CD4-positive, alpha-beta memory T cell (primary cell): ENCODE measurements at regions not wholly inside any gene's neighbourhood (a gene's known extent, or its start where the extent isn't known, plus 50 kb on each side); places are given as distances from the start of the nearest gene placed in this dataset.
"Not testable (repeated sequence)": the region's sequence is repeated elsewhere in the genome, so short reads cannot be mapped to it uniquely, and the experiment has no call there.

Experiments used
- CTCF ChIA-PET: fragments of 350-600 bp; sonication (Branson Sonifier 250); formaldehyde crosslinking; loops from one replicate; lab custom pipeline; 2021; ENCODE audit warnings: inconsistent platforms; ENCODE audit not compliant: partially characterized antibody; lab: Charles Lee
- POLR2A ChIA-PET: fragments of 350-600 bp; sonication (Branson Sonifier 250); formaldehyde crosslinking; loops from one replicate; lab custom pipeline; 2021; ENCODE audit not compliant: partially characterized antibody; lab: Charles Lee
- DNase-seq, 5 donors: peaks; one replicate each; pipeline versions ENCODE4 v3.0.0 to v3.0.0-alpha.2; 2020 to 2022; ENCODE audit warnings: mixed read lengths in 1 of 5
- H3K27ac ChIP-seq: one replicate; pipeline ENCODE4 v1.7.0; 2013; ENCODE audit warnings: low read depth, low read length
- H3K27me3 ChIP-seq: 2 replicates; pipeline ENCODE4 v1.7.0; 2013; ENCODE audit warnings: mild to moderate bottlenecking, low read length, moderate library complexity; ENCODE audit not compliant: insufficient read depth
- H3K36me3 ChIP-seq: 2 replicates; pipeline ENCODE4 v1.7.0; 2013; ENCODE audit warnings: mild to moderate bottlenecking, low read length, moderate library complexity; ENCODE audit not compliant: insufficient read depth
- H3K4me1 ChIP-seq: 2 replicates; pipeline ENCODE4 v1.7.0; 2013; ENCODE audit warnings: mild to moderate bottlenecking, low read length, moderate library complexity; ENCODE audit not compliant: insufficient read depth
- H3K4me3 ChIP-seq, 2 donors: one replicate each; pipeline ENCODE4 v1.7.0; 2013; ENCODE audit warnings: low read length in 2 of 2, mild to moderate bottlenecking in 1 of 2
- H3K9me3 ChIP-seq, 2 donors: one replicate each; pipeline ENCODE4 v1.7.0; 2013; ENCODE audit warnings: low read length in 2 of 2, control low read depth in 1 of 2; ENCODE audit not compliant: control insufficient read depth in 1 of 2
- H3K27ac Mint-ChIP-seq, 7 donors: one replicate each; pipeline ENCODE4 v1.8.0; 2020 to 2021; ENCODE audit warnings: mixed read lengths in 7 of 7, mild to moderate bottlenecking in 6 of 7, inconsistent platforms in 3 of 7, moderate library complexity in 3 of 7
- H3K27me3 Mint-ChIP-seq, 2 donors: one replicate each; pipeline ENCODE4 v1.8.0; 2020 to 2021; ENCODE audit warnings: mixed read lengths in 2 of 2
- H3K36me3 Mint-ChIP-seq, 2 donors: one replicate each; pipeline ENCODE4 v1.8.0; 2020 to 2021; ENCODE audit warnings: mixed read lengths in 2 of 2, inconsistent platforms in 1 of 2, mild to moderate bottlenecking in 1 of 2
- H3K4me1 Mint-ChIP-seq, 4 donors: one replicate each; pipeline ENCODE4 v1.8.0; 2020 to 2021; ENCODE audit warnings: mixed read lengths in 4 of 4, mild to moderate bottlenecking in 1 of 4
- H3K4me3 Mint-ChIP-seq, 8 donors: one replicate each; pipeline ENCODE4 v1.8.0; 2020 to 2021; ENCODE audit warnings: mixed read lengths in 8 of 8, mild to moderate bottlenecking in 7 of 8, moderate library complexity in 6 of 8, inconsistent platforms in 3 of 8
- H3K9me3 Mint-ChIP-seq, 8 donors: one replicate each; pipeline ENCODE4 v1.8.0; 2020 to 2021; ENCODE audit warnings: mixed read lengths in 8 of 8, mild to moderate bottlenecking in 5 of 8, inconsistent platforms in 3 of 8, moderate library complexity in 1 of 8
- intact Hi-C: fragments of 100-400 bp; cut with micrococcal nuclease; formaldehyde crosslinking; loops from one replicate; pipeline ENCODE4 v1.15.1; 2023

GRCh38 chr3:67127254-67127653, 129.1 kb downstream of the KBTBD8 start:
- intact Hi-C loops, result no loop called here
- Mint-ChIP-seq H3K27me3 (peaks cover 4 to 7% of the 10 kb centered on the region in 2 donors), H3K4me3 (no peak overlapping the region), H3K9me3 (peaks cover 0 to 18% (median 7%) of the 10 kb centered on the region in 8 donors), H3K36me3 (no peaks in the 10 kb centered on the region), H3K4me1 (no peaks in the 10 kb centered on the region), H3K27ac (no peak overlapping the region)
- no peak overlapping the region for H3K27ac ChIP-seq
- DNase-seq, result no peak
- H3K4me1 ChIP-seq, result no peaks in the 10 kb centered on the region
- H3K9me3 ChIP-seq, result peaks cover 0 to 6% of the 10 kb centered on the region in 2 donors
- ChIA-PET POLR2A (no interaction called here), CTCF (interaction anchor here (2.2 kb wide), 1 partner anchor 13 kb away, joined by 8 read pairs; no protein-coding TSS in a partner anchor)
- no peaks in the 10 kb centered on the region for H3K36me3 ChIP-seq
- H3K4me3 ChIP-seq, result no peak overlapping the region
- no peaks in the 10 kb centered on the region for H3K27me3 ChIP-seq

GRCh38 chr3:67142432-67142831, 144.3 kb downstream of the KBTBD8 start:
- H3K27me3 Mint-ChIP-seq, result peaks cover 4 to 10% of the 10 kb centered on the region in 2 donors
- no peak overlapping the region for H3K4me3 ChIP-seq
- peaks cover 5% of the 10 kb centered on the region for H3K27me3 ChIP-seq
- CTCF ChIA-PET, result no interaction called here
- intact Hi-C loops, result no loop called here
- POLR2A ChIA-PET, result interaction anchor here (0.7 kb wide), 1 partner anchor 647 kb away, joined by 3 read pairs; no protein-coding TSS in a partner anchor
- H3K27ac ChIP-seq, result no peak overlapping the region
- H3K9me3 ChIP-seq, result no peaks in the 10 kb centered on the region
- H3K4me1 ChIP-seq, result no peaks in the 10 kb centered on the region
- H3K4me3 Mint-ChIP-seq, result no peak overlapping the region
- H3K4me1 Mint-ChIP-seq, result no peaks in the 10 kb centered on the region
- peaks cover 3 to 49% (median 30%) of the 10 kb centered on the region in 8 donors for H3K9me3 Mint-ChIP-seq
- H3K36me3 Mint-ChIP-seq, result no peaks in the 10 kb centered on the region
- H3K36me3 ChIP-seq, result no peaks in the 10 kb centered on the region
- no peak for DNase-seq
- H3K27ac Mint-ChIP-seq, result no peak overlapping the region

DNA sequence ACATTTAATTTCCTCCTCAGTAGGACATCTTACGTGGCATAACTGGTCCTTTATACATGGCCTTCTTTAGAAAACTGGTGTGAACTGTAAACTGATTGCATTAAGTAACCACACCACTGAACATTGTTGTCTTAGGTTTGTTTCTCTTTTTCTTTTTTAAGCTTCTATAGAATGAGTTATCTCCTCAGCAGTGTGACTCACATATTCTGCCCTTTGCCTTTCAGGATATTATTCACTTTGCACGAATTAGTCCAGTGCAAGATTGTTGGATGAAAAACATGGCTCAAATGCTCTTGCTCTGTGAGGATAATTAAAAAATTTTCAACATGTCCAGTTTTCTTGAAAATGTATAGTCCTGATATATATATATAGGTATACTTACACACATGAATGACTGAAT, 147.6 kb downstream of the KBTBD8 start:
- Histone ChIP-seq H3K27me3 (peaks cover 5% of the 10 kb centered on the region), H3K4me3 (no peak overlapping the region), H3K9me3 (no peaks in the 10 kb centered on the region), H3K27ac (no peak overlapping the region), H3K4me1 (no peaks in the 10 kb centered on the region), H3K36me3 (no peaks in the 10 kb centered on the region)
- CTCF ChIA-PET, result no interaction called here
- H3K4me1 Mint-ChIP-seq, result no peaks in the 10 kb centered on the region
- POLR2A ChIA-PET, result no interaction called here
- no peak overlapping the region for H3K4me3 Mint-ChIP-seq
- no peak overlapping the region for H3K27ac Mint-ChIP-seq
- peaks cover 0 to 7% of the 10 kb centered on the region in 2 donors for H3K27me3 Mint-ChIP-seq
- intact Hi-C loops, result no loop called here
- DNase-seq, result no peak
- H3K9me3 Mint-ChIP-seq, result peaks cover 0 to 21% (median 10%) of the 10 kb centered on the region in 8 donors
- H3K36me3 Mint-ChIP-seq, result no peaks in the 10 kb centered on the region

GRCh38 chr3:67154429-67154828, 156.3 kb downstream of the KBTBD8 start:
- Histone ChIP-seq H3K36me3 (no peaks in the 10 kb centered on the region), H3K9me3 (no peaks in the 10 kb centered on the region), H3K27ac (no peak overlapping the region), H3K4me1 (no peaks in the 10 kb centered on the region), H3K27me3 (no peaks in the 10 kb centered on the region), H3K4me3 (no peak overlapping the region)
- no peak for DNase-seq
- Mint-ChIP-seq H3K36me3 (no peaks in the 10 kb centered on the region), H3K27me3 (peaks cover 0 to 1% of the 10 kb centered on the region in 2 donors), H3K4me3 (no peak overlapping the region), H3K4me1 (no peaks in the 10 kb centered on the region), H3K27ac (no peak overlapping the region), H3K9me3 (peaks cover 0 to 32% (median 10%) of the 10 kb centered on the region in 8 donors)
- intact Hi-C loops, result no loop called here
- ChIA-PET CTCF (no interaction called here), POLR2A (no interaction called here)

GRCh38 chr3:67167481-67167880, 169.4 kb downstream of the KBTBD8 start:
- no peaks in the 10 kb centered on the region for H3K4me1 ChIP-seq
- DNase-seq, result no peak
- Mint-ChIP-seq H3K4me3 (no peak overlapping the region), H3K9me3 (peaks cover 0 to 4% (median 0%) of the 10 kb centered on the region in 8 donors), H3K27ac (no peak overlapping the region), H3K36me3 (no peaks in the 10 kb centered on the region), H3K27me3 (peaks cover 0 to 4% of the 10 kb centered on the region in 2 donors), H3K4me1 (no peaks in the 10 kb centered on the region)
- CTCF ChIA-PET, result no interaction called here
- H3K27ac ChIP-seq, result no peak overlapping the region
- intact Hi-C loops, result no loop called here
- POLR2A ChIA-PET, result no interaction called here
- no peaks in the 10 kb centered on the region for H3K36me3 ChIP-seq
- no peak overlapping the region for H3K4me3 ChIP-seq
- no peaks in the 10 kb centered on the region for H3K9me3 ChIP-seq
- H3K27me3 ChIP-seq, result no peaks in the 10 kb centered on the region

- Mint-ChIP-seq H3K4me1 (no peaks in the 10 kb centered on the region), H3K36me3 (no peaks in the 10 kb centered on the region), H3K4me3 (no peak overlapping the region), H3K9me3 (peaks cover 0 to 18% (median 6%) of the 10 kb centered on the region in 8 donors), H3K27me3 (peaks cover 4 to 6% of the 10 kb centered on the region in 2 donors), H3K27ac (no peak overlapping the region)
- no peaks in the 10 kb centered on the region for H3K4me1 ChIP-seq
- no peaks in the 10 kb centered on the region for H3K27me3 ChIP-seq
- CTCF ChIA-PET, result no interaction called here
- H3K36me3 ChIP-seq, result no peaks in the 10 kb centered on the region
- DNase-seq, result no peak
- no peak overlapping the region for H3K27ac ChIP-seq
- intact Hi-C loops, result no loop called here
- POLR2A ChIA-PET, result no interaction called here
- no peaks in the 10 kb centered on the region for H3K9me3 ChIP-seq
- no peak overlapping the region for H3K4me3 ChIP-seq
Measured at GRCh38 chr3:67171841-67172240, 173.7 kb downstream of the KBTBD8 start.

- H3K27ac Mint-ChIP-seq, POLR2A ChIA-PET, H3K27me3 Mint-ChIP-seq, H3K36me3 ChIP-seq, H3K4me1 ChIP-seq, H3K9me3 ChIP-seq, CTCF ChIA-PET, H3K4me3 ChIP-seq, intact Hi-C loops, H3K4me3 Mint-ChIP-seq, H3K36me3 Mint-ChIP-seq, H3K4me1 Mint-ChIP-seq, DNase-seq, H3K27ac ChIP-seq, H3K27me3 ChIP-seq: not testable (repeated sequence)
- peaks cover 0 to 24% (median 9%) of the 10 kb centered on the region in 8 donors for H3K9me3 Mint-ChIP-seq
Measured at GRCh38 chr3:67173130-67173529, 175.0 kb downstream of the KBTBD8 start.

- DNase-seq, result no peak
- CTCF ChIA-PET, result no interaction called here
- H3K9me3 Mint-ChIP-seq, result peaks cover 0 to 24% (median 9%) of the 10 kb centered on the region in 8 donors
- H3K27ac Mint-ChIP-seq, result no peak overlapping the region
- no peaks in the 10 kb centered on the region for H3K36me3 ChIP-seq
- H3K36me3 Mint-ChIP-seq, result no peaks in the 10 kb centered on the region
- intact Hi-C loops, result no loop called here
- H3K4me1 Mint-ChIP-seq, result no peaks in the 10 kb centered on the region
- no peak overlapping the region for H3K27ac ChIP-seq
- no peak overlapping the region for H3K4me3 ChIP-seq
- POLR2A ChIA-PET, result no interaction called here
- no peak overlapping the region for H3K4me3 Mint-ChIP-seq
- no peaks in the 10 kb centered on the region for H3K27me3 ChIP-seq
- H3K9me3 ChIP-seq, result no peaks in the 10 kb centered on the region
- H3K27me3 Mint-ChIP-seq, result peaks cover 2 to 4% of the 10 kb centered on the region in 2 donors
- no peaks in the 10 kb centered on the region for H3K4me1 ChIP-seq
Measured at GRCh38 chr3:67176396-67176795, 178.3 kb downstream of the KBTBD8 start.
